ENCODE measurements at regions not wholly inside any gene's neighbourhood (a gene's known extent, or its start where the extent isn't known, plus 50 kb on each side); places are given as distances from the start of the nearest gene placed in this dataset.

GRCh38 chr5:91269198-91269597 is 113.9 kb downstream of the ARRDC3 start:
- TF ChIP-seq CTCF (conservative IDR thresholded peaks at IDR 0.05 in 1 of 2, IDR thresholded peaks at IDR 0.05 in 1 of 2; ENCODE audit: extremely low read depth in 1 of 2, insufficient read depth in 1 of 2, low read depth in 1 of 2, low read length in 2 of 2) (no peak), EZH2 (IDR thresholded peaks at IDR 0.05; ENCODE audit: borderline replicate concordance, low read length) (no peak)

Measured in mammary epithelial cell (primary cell).